Neuronal stem cell (in vitro differentiated cells): ENCODE measurements at regions not wholly inside any gene's neighbourhood (a gene's known extent, or its start where the extent isn't known, plus 50 kb on each side); places are given as distances from the start of the nearest gene placed in this dataset.

ENCODE experiments used
- DNase-seq: peaks from one replicate; pipeline ENCODE4 v3.0.0-alpha.2; 2013; ENCODE audit warnings: low spot score
- H2AFZ ChIP-seq: one replicate; pipeline ENCODE4 v1.6.1; 2013; ENCODE audit warnings: mild to moderate bottlenecking, low read length, inconsistent platforms
- H2AK5ac ChIP-seq: 2 replicates; pipeline ENCODE4 v1.6.1; 2013; ENCODE audit warnings: low read depth, mild to moderate bottlenecking, inconsistent platforms, low read length, moderate library complexity, mixed read lengths
- H2BK120ac ChIP-seq: 2 replicates; pipeline ENCODE4 v1.6.1; 2013; ENCODE audit warnings: low read depth, mild to moderate bottlenecking, inconsistent platforms, low read length, moderate library complexity, mixed read lengths
- H2BK12ac ChIP-seq: one replicate; pipeline ENCODE4 v1.6.1; 2013; ENCODE audit warnings: low read length, inconsistent platforms
- H2BK15ac ChIP-seq: 2 replicates; pipeline ENCODE4 v1.6.1; 2013; ENCODE audit warnings: mild to moderate bottlenecking, low read length, inconsistent platforms, mixed read lengths
- H2BK5ac ChIP-seq: one replicate; pipeline ENCODE4 v1.6.1; 2013; ENCODE audit warnings: inconsistent platforms, mild to moderate bottlenecking, low read length, moderate library complexity
- H3K14ac ChIP-seq: one replicate; pipeline ENCODE4 v1.6.1; 2013; ENCODE audit warnings: low read length, inconsistent platforms
- H3K18ac ChIP-seq: 2 replicates; pipeline ENCODE4 v1.6.1; 2013; ENCODE audit warnings: low read length, inconsistent platforms
- H3K23ac ChIP-seq: 2 replicates; pipeline ENCODE4 v1.6.1; 2013; ENCODE audit warnings: low read depth, mild to moderate bottlenecking, mixed read lengths, low read length, inconsistent platforms; ENCODE audit not compliant: poor library complexity
- H3K27ac ChIP-seq: replicated peaks from 3 replicates; pipeline ENCODE4 v1.5.1; 2013; ENCODE audit warnings: low read length, inconsistent platforms
- H3K27me3 ChIP-seq, 3 experiments: 2 replicates each; pipeline ENCODE4 v1.6.1; 2013; ENCODE audit warnings: low read length in 3 of 3, mild to moderate bottlenecking in 2 of 3, inconsistent platforms in 1 of 3, low read depth in 1 of 3, mixed read lengths in 1 of 3, moderate library complexity in 1 of 3; ENCODE audit not compliant: control insufficient read depth in 3 of 3, insufficient read depth in 3 of 3
- H3K36me3 ChIP-seq, 2 donors: replicated peaks in 1 of 2; 2 replicates each; pipeline ENCODE4 v1.6.1; 2013; ENCODE audit warnings: low read length in 2 of 2; ENCODE audit not compliant: control insufficient read depth in 2 of 2, insufficient read depth in 2 of 2
- H3K4ac ChIP-seq: 2 replicates; pipeline ENCODE4 v1.6.1; 2013; ENCODE audit warnings: inconsistent platforms, mild to moderate bottlenecking, low read length, moderate library complexity
- H3K4me1 ChIP-seq, 2 donors: 1 replicate in 1 of 2; 2 replicates in 1 of 2; pipeline ENCODE4 v1.6.1; 2013; ENCODE audit warnings: low read length in 2 of 2, low read depth in 1 of 2; ENCODE audit not compliant: control insufficient read depth in 2 of 2, insufficient read depth in 1 of 2
- H3K4me2 ChIP-seq: one replicate; pipeline ENCODE4 v1.6.1; 2013; ENCODE audit warnings: mild to moderate bottlenecking, low read length, inconsistent platforms; ENCODE audit not compliant: insufficient read depth, poor library complexity, severe bottlenecking
- H3K4me3 ChIP-seq, 2 donors: 2 replicates each; pipeline ENCODE4 v1.5.1; 2013; ENCODE audit warnings: low read length in 2 of 2, mild to moderate bottlenecking in 2 of 2, inconsistent platforms in 1 of 2, moderate library complexity in 1 of 2
- H3K79me1 ChIP-seq: one replicate; pipeline ENCODE4 v1.6.1; 2013; ENCODE audit warnings: low read depth, mild to moderate bottlenecking, inconsistent platforms, low read length, moderate library complexity
- H3K9ac ChIP-seq: one replicate; pipeline ENCODE4 v1.6.1; 2013; ENCODE audit warnings: mild to moderate bottlenecking, low read depth, low read length, inconsistent platforms; ENCODE audit not compliant: poor library complexity
- H3K9me3 ChIP-seq, 2 donors: replicated peaks in 1 of 2; 2 replicates each; pipeline versions ENCODE3 to v1.6.1; 2013; ENCODE audit warnings: low read length in 2 of 2, mild to moderate bottlenecking in 2 of 2, inconsistent platforms in 1 of 2, low read depth in 1 of 2, mixed read lengths in 1 of 2, moderate library complexity in 1 of 2; ENCODE audit not compliant: control insufficient read depth in 2 of 2, insufficient read depth in 1 of 2
- H4K8ac ChIP-seq: one replicate; pipeline ENCODE4 v1.6.1; 2013; ENCODE audit warnings: low read depth, mild to moderate bottlenecking, inconsistent platforms, low read length, moderate library complexity
- H4K91ac ChIP-seq: one replicate; pipeline ENCODE4 v1.6.1; 2013; ENCODE audit warnings: low read length, low read depth, mild to moderate bottlenecking, inconsistent platforms; ENCODE audit not compliant: poor library complexity
- WGBS, 2 donors: extraction: QIAGEN DNeasy Blood & Tissue Kit; methylation state at CpG; one replicate each; pipeline ENCODE4 v1.1.7; 2013; ENCODE audit warnings: missing lambda C conversion rate in 2 of 2, mixed read lengths in 1 of 2; ENCODE audit not compliant: insufficient read length in 2 of 2, insufficient replicate concordance in 1 of 2; ENCODE audit errors: extremely low coverage in 2 of 2; 5-methylcytosine and 5-hydroxymethylcytosine counted together

DNA sequence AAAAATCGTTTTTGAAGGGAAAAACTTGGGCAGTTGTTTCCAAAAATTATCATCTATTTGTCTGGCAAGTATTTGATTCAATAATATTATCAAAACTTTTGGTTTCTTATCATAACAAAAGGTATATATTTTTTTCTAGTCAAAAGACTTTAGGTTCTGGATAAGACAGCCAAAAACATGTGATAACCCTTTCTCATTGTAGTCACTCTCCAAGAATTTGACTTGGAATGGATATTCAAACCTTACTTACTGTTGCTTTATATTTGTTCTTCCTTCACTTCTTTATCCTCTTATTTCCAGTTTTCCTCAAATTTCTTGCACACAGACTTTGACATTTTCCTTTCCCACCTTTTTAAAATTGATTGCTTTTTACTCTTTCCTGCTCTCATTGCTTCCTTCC, 140.9 kb upstream of the FAM3C start:
- H3K4me3 ChIP-seq, result no peak overlapping the region
- no peak overlapping the region for H3K27ac ChIP-seq
- H2BK5ac ChIP-seq, result no peak overlapping the region
- no peaks in the 10 kb centered on the region for H3K36me3 ChIP-seq
- no peak overlapping the region for H2BK15ac ChIP-seq
- H2BK120ac ChIP-seq, result no peak overlapping the region
- H3K18ac ChIP-seq, result no peak overlapping the region
- no peaks in the 10 kb centered on the region for H3K79me1 ChIP-seq
- H3K14ac ChIP-seq, result no peak overlapping the region
- H4K91ac ChIP-seq, result no peak overlapping the region
- H2AFZ ChIP-seq, result no peak overlapping the region
- no peak overlapping the region for H3K23ac ChIP-seq
- no peak overlapping the region for H2AK5ac ChIP-seq
- no peak overlapping the region for H3K9ac ChIP-seq
- H3K4ac ChIP-seq, result no peak overlapping the region
- no peaks in the 10 kb centered on the region for H3K9me3 ChIP-seq
- H3K4me1 ChIP-seq, result no peaks in the 10 kb centered on the region
- H2BK12ac ChIP-seq, result no peak overlapping the region
- no peak for DNase-seq
- WGBS, 2 donors, result no CpG with 5 or more reads among the region's 1 CpG
- H4K8ac ChIP-seq, result no peak overlapping the region
- no peaks in the 10 kb centered on the region for H3K27me3 ChIP-seq
- no peak overlapping the region for H3K4me2 ChIP-seq

- Histone ChIP-seq H3K9me3 (no peaks in the 10 kb centered on the region), H2BK5ac (no peak overlapping the region), H3K36me3 (no peaks in the 10 kb centered on the region), H3K18ac (no peak overlapping the region), H2BK12ac (no peak overlapping the region), H3K4me3 (no peak overlapping the region), H3K4ac (no peak overlapping the region), H2AFZ (no peak overlapping the region), H3K9ac (no peak overlapping the region), H3K14ac (no peak overlapping the region), H2BK15ac (no peak overlapping the region), H3K4me1 (peaks cover 0 to 5% of the 10 kb centered on the region in 2 donors), H3K79me1 (no peaks in the 10 kb centered on the region), H3K23ac (no peak overlapping the region), H4K91ac (no peak overlapping the region), H4K8ac (no peak overlapping the region), H3K27ac (no peak overlapping the region), H3K27me3 (no peaks in the 10 kb centered on the region), H2BK120ac (no peak overlapping the region), H2AK5ac (no peak overlapping the region), H3K4me2 (no peak overlapping the region)
- no CpG with 5 or more reads among the region's 10 CpGs for WGBS, 2 donors
- DNase-seq, result no peak
Measured at GRCh38 chr7:121531175-121532070, 135.3 kb upstream of the FAM3C start.

DNA sequence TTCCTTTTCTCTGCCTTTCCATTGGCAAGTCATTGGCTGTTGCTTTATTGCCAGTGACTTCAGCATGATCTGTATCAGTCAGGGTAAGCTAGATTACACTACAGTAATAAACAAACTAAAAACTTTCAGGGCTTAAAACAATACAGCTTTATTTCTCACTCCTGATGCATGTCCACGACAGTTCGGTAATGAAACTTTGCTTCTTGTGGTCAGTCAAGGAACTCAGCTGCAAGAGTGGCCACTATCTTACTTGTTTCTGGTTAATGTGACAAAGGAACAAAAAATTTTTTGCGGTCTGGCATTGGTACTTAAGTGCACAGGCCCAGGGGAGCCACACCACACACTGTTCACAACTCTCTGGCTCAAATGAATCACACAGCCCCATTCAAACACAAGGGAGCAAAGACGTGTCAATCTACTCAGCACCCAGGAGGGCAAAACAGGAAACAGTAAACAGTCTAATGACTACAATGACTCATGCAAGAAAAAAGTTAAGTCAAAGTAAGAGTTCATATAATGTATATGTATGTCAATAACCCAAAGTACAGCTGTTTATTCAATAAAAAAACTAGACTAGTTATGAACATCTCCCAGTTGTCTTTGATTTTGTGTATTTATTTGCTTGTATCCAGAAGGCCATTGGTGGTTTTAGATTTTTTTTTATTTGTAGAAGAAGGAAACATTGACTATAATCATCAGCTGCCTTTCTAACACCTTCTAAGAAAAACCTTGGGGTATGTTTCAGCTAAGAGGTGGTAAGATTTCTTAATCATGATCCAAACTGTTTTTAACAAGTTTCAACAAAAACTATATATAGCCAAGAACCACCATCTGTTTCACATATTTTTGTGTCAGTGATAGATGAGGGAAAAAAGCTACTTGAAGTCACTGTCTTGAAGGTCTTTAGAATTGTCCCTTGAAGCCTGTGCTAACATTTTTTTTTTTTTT, 134.4 kb upstream of the FAM3C start:
- Histone ChIP-seq H3K23ac (no peak overlapping the region), H2AK5ac (no peak overlapping the region), H3K27ac (no peak overlapping the region), H3K4me1 (peaks cover 0 to 5% of the 10 kb centered on the region in 2 donors), H3K36me3 (no peaks in the 10 kb centered on the region), H3K4ac (no peak overlapping the region), H3K18ac (no peak overlapping the region), H3K4me3 (no peak overlapping the region), H2BK120ac (no peak overlapping the region), H3K27me3 (no peaks in the 10 kb centered on the region), H2BK15ac (no peak overlapping the region), H2BK5ac (no peak overlapping the region), H4K8ac (no peak overlapping the region), H2BK12ac (no peak overlapping the region), H3K14ac (no peak overlapping the region), H3K9me3 (no peaks in the 10 kb centered on the region), H3K9ac (no peak overlapping the region), H3K4me2 (no peak overlapping the region), H4K91ac (no peak overlapping the region), H3K79me1 (no peaks in the 10 kb centered on the region), H2AFZ (peak overlapping the region; percentile 41)
- no CpG with 5 or more reads among the region's 4 CpGs for WGBS, 2 donors
- DNase-seq, result no peak

- no peak overlapping the region for H2BK15ac ChIP-seq
- H2BK12ac ChIP-seq, result no peak overlapping the region
- no peak overlapping the region for H3K9ac ChIP-seq
- no peak overlapping the region for H3K23ac ChIP-seq
- H3K9me3 ChIP-seq, result no peaks in the 10 kb centered on the region
- H3K14ac ChIP-seq, result no peak overlapping the region
- H2BK120ac ChIP-seq, result no peak overlapping the region
- WGBS, 2 donors, result no CpG with 5 or more reads among the region's 3 CpGs
- no peak overlapping the region for H3K4me2 ChIP-seq
- DNase-seq, result no peak
- no peak overlapping the region for H2BK5ac ChIP-seq
- H3K4ac ChIP-seq, result no peak overlapping the region
- H4K91ac ChIP-seq, result no peak overlapping the region
- peaks cover 0 to 5% of the 10 kb centered on the region in 2 donors for H3K4me1 ChIP-seq
- H3K4me3 ChIP-seq, result no peak overlapping the region
- H2AFZ ChIP-seq, result no peak overlapping the region
- no peak overlapping the region for H2AK5ac ChIP-seq
- H3K79me1 ChIP-seq, result no peaks in the 10 kb centered on the region
- no peak overlapping the region for H4K8ac ChIP-seq
- H3K27ac ChIP-seq, result no peak overlapping the region
- H3K18ac ChIP-seq, result no peak overlapping the region
- H3K27me3 ChIP-seq, result no peaks in the 10 kb centered on the region
- H3K36me3 ChIP-seq, result no peaks in the 10 kb centered on the region
Measured at GRCh38 chr7:121529003-121529402, 132.9 kb upstream of the FAM3C start.
